ENCODE measurements at regions not wholly inside any gene's neighbourhood (a gene's known extent, or its start where the extent isn't known, plus 50 kb on each side); places are given as distances from the start of the nearest gene placed in this dataset.

DNA sequence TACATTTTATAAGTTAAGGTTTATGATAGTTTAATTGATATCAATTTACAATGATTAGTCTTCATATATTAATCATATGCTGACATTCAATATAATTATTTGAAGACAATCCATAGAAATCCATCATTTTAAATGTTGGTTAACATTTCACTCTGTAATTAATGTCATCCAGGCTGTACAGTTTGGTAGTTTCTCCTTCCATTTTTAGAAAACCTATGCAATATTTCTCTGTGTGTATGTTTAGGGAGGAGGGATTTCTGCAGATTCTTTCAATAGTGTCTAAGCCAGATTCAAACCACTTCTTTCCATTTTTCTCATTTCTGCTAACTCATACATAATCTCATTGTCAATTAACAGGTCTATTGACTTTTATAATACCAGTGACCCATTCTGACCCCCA is 1159.0 kb upstream of the ATXN8OS start:
- TF ChIP-seq POLR2A (IDR thresholded peaks at IDR 0.05; ENCODE audit: low read depth, low read length) (no peak), POLR2AphosphoS5 (IDR thresholded peaks at IDR 0.05; ENCODE audit: low read depth, low read length) (no peak), TAF1 (IDR thresholded peaks at IDR 0.05; ENCODE audit: low read depth, low read length) (no peak), SPI1 (IDR thresholded peaks at IDR 0.05; ENCODE audit: low read depth, low read length) (no peak), POU2F2 (IDR thresholded peaks at IDR 0.05; ENCODE audit: low read depth, low read length) (no peak)
